ENCODE measurements at regions not wholly inside any gene's neighbourhood (a gene's known extent, or its start where the extent isn't known, plus 50 kb on each side); places are given as distances from the start of the nearest gene placed in this dataset.

DNA sequence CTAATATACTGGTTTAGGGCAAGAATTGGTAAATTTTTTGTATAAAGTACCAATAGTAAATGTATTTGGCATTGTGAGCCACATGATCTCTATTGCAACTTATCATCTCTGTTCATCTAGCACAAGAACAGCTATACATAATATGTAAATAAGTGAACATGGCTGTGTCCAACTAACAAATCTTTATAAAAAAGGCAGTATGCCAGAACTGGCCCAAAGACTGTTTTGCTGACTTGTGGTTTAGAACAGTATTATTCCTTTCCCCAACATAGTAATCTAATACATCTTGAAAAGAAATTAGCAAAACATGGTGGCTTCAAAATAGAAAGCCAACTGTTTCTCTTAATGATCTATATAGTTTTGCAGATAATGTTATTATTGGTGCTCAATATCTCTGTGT lies 441.4 kb upstream of the CELF4 start:
- intact Hi-C loops (cut with micrococcal nuclease) (no loop called here), dilution Hi-C loops (cut with MboI; ENCODE audit: extremely low pct_ligation_motif_present, low sequenced_read_pairs) (no loop called here)
- H3K4me3 ChIP-seq (replicated peaks in 1 of 3; ENCODE audit: insufficient read depth in 1 of 3, low read depth in 1 of 3, low read length in 3 of 3): no peak overlapping the region
- POLR2A ChIA-PET: no interaction called here
- H3K4me1 ChIP-seq (ENCODE audit: control insufficient read depth, extremely low read depth, insufficient read depth, low read length): no peaks in the 10 kb centered on the region
- no peaks in the 10 kb centered on the region for H4K20me1 ChIP-seq (replicated peaks; ENCODE audit: control insufficient read depth, extremely low read depth, insufficient read depth, low read length)
- FAIRE-seq (no peak), DNase-seq (ENCODE audit: low read depth, low spot score) (no peak)
- H3K9me3 ChIP-seq (replicated peaks; ENCODE audit: control insufficient read depth, insufficient read depth, low read length): peaks cover 3% of the 10 kb centered on the region
- no peak overlapping the region for H2AFZ ChIP-seq (ENCODE audit: low read depth, low read length)
- no peak overlapping the region for H3K4me2 ChIP-seq (ENCODE audit: insufficient read depth, low read length)
- H3K27ac ChIP-seq (ENCODE audit: insufficient read depth, low read depth, low read length): no peak overlapping the region
- BruUV-seq (replicated peaks): no TSS peak
- H3K27me3 ChIP-seq (ENCODE audit: control insufficient read depth in 2 of 2, insufficient read depth in 2 of 2, low read length in 2 of 2): no peaks in the 10 kb centered on the region
- no peaks in the 10 kb centered on the region for H3K9me1 ChIP-seq (replicated peaks; ENCODE audit: control insufficient read depth, extremely low read depth, insufficient read depth, low read length)
- H3K79me2 ChIP-seq (ENCODE audit: control insufficient read depth, insufficient read depth, low read length): no peaks in the 10 kb centered on the region
- CTCF ChIA-PET: no interaction called here
- no peak overlapping the region for H3K9ac ChIP-seq (replicated peaks; ENCODE audit: extremely low read depth, insufficient read depth, low read length)
- H3K36me3 ChIP-seq (ENCODE audit: control insufficient read depth in 2 of 2, extremely low read depth in 1 of 2, insufficient read depth in 2 of 2, low read length in 2 of 2): no peaks in the 10 kb centered on the region
- no peak for TF ChIP-seq EZH2 (IDR thresholded peaks at IDR 0.05; ENCODE audit: borderline replicate concordance, low read depth, low read length, severe bottlenecking)
- TF ChIP-seq MYC (IDR thresholded peaks at IDR 0.05; ENCODE audit: low read depth, low read length): no peak
- no peak for TF ChIP-seq FOS (IDR thresholded peaks at IDR 0.05; ENCODE audit: borderline replicate concordance, insufficient read depth, low read length)
- TF ChIP-seq POLR2AphosphoS5 (IDR thresholded peaks at IDR 0.05; ENCODE audit: insufficient read depth, low read depth, low read length): no peak
- no peak for TF ChIP-seq POLR2A (IDR thresholded peaks at IDR 0.05; ENCODE audit: low read depth, low read length)
- TF ChIP-seq, protein P1, sequence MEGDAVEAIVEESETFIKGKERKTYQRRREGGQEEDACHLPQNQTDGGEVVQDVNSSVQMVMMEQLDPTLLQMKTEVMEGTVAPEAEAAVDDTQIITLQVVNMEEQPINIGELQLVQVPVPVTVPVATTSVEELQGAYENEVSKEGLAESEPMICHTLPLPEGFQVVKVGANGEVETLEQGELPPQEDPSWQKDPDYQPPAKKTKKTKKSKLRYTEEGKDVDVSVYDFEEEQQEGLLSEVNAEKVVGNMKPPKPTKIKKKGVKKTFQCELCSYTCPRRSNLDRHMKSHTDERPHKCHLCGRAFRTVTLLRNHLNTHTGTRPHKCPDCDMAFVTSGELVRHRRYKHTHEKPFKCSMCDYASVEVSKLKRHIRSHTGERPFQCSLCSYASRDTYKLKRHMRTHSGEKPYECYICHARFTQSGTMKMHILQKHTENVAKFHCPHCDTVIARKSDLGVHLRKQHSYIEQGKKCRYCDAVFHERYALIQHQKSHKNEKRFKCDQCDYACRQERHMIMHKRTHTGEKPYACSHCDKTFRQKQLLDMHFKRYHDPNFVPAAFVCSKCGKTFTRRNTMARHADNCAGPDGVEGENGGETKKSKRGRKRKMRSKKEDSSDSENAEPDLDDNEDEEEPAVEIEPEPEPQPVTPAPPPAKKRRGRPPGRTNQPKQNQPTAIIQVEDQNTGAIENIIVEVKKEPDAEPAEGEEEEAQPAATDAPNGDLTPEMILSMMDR (IDR thresholded peaks at IDR 0.05; ENCODE audit: extremely low read depth in 1 of 2, insufficient read depth in 1 of 2, low read depth in 1 of 2, low read length in 2 of 2): no peak
- TF ChIP-seq JUN (IDR thresholded peaks at IDR 0.05; ENCODE audit: borderline replicate concordance, insufficient read depth, insufficient read length, low read depth): no peak
- no peak for TF ChIP-seq GATA2 (IDR thresholded peaks at IDR 0.05; ENCODE audit: insufficient read depth, insufficient read length, low read depth, low read length)
- TF ChIP-seq, protein P2, sequence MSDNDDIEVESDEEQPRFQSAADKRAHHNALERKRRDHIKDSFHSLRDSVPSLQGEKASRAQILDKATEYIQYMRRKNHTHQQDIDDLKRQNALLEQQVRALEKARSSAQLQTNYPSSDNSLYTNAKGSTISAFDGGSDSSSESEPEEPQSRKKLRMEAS (IDR thresholded peaks at IDR 0.05; ENCODE audit: insufficient read depth, insufficient read length): no peak

Measured in endothelial cell of umbilical vein (primary cell).